Neural crest cell (in vitro differentiated cells): ENCODE measurements at regions not wholly inside any gene's neighbourhood (a gene's known extent, or its start where the extent isn't known, plus 50 kb on each side); places are given as distances from the start of the nearest gene placed in this dataset.

Source experiments
- DNase-seq: peaks from one replicate; pipeline ENCODE4 v3.0.0; 2021; ENCODE audit warnings: low read depth, mixed read lengths, low spot score
- H3K27ac Mint-ChIP-seq: one replicate; pipeline ENCODE4 v1.8.0; 2021; ENCODE audit warnings: mild to moderate bottlenecking, mixed read lengths; ENCODE audit not compliant: unreplicated experiment
- H3K27me3 Mint-ChIP-seq: 2 replicates; pipeline ENCODE4 v1.8.0; 2021; ENCODE audit warnings: low read depth, mild to moderate bottlenecking, mixed read lengths
- H3K36me3 Mint-ChIP-seq: 2 replicates; pipeline ENCODE4 v1.8.0; 2021; ENCODE audit warnings: low read depth, mild to moderate bottlenecking, mixed read lengths
- H3K4me1 Mint-ChIP-seq: 2 replicates; pipeline ENCODE4 v1.8.0; 2021; ENCODE audit warnings: mixed read lengths
- H3K4me3 Mint-ChIP-seq: one replicate; pipeline ENCODE4 v1.8.0; 2021; ENCODE audit warnings: mild to moderate bottlenecking, mixed read lengths
- H3K9me3 Mint-ChIP-seq: 2 replicates; pipeline ENCODE4 v1.8.0; 2021; ENCODE audit warnings: mixed read lengths
- TF ChIP-seq, protein P1 (sequence below): fragments of 200-600 bp; sonication (generic); conservative IDR thresholded peaks from 2 replicates; pipeline ENCODE4 v1.5.0; 2021; ENCODE audit warnings: antibody characterized with exemption, mild to moderate bottlenecking

GRCh38 chr1:189607477-189608096 is 870.1 kb downstream of the BRINP3 start:
- Mint-ChIP-seq H3K27ac (no peak overlapping the region), H3K27me3 (no peaks in the 10 kb centered on the region), H3K9me3 (no peaks in the 10 kb centered on the region), H3K4me3 (no peak overlapping the region), H3K36me3 (no peaks in the 10 kb centered on the region), H3K4me1 (no peaks in the 10 kb centered on the region)
- DNase-seq, result no peak
- TF ChIP-seq, protein P1, sequence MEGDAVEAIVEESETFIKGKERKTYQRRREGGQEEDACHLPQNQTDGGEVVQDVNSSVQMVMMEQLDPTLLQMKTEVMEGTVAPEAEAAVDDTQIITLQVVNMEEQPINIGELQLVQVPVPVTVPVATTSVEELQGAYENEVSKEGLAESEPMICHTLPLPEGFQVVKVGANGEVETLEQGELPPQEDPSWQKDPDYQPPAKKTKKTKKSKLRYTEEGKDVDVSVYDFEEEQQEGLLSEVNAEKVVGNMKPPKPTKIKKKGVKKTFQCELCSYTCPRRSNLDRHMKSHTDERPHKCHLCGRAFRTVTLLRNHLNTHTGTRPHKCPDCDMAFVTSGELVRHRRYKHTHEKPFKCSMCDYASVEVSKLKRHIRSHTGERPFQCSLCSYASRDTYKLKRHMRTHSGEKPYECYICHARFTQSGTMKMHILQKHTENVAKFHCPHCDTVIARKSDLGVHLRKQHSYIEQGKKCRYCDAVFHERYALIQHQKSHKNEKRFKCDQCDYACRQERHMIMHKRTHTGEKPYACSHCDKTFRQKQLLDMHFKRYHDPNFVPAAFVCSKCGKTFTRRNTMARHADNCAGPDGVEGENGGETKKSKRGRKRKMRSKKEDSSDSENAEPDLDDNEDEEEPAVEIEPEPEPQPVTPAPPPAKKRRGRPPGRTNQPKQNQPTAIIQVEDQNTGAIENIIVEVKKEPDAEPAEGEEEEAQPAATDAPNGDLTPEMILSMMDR, result no peak

DNA sequence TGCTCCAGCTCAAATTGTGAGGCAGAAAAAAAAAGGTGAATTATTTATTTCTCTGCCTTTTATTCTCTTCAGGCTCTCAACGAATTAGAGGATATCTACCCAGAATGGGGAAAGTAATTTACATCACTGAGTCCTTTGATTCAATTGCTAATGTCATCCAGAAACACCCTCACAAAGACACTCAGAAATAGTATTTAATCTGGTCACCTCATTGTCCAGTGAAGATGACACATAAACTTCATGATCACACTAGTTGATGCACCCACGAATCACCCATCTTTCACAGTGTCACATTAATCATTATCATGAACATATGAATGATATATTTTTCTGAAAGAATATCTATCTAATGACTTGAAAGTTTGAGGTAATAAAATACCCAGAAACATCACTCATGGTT is 868.5 kb downstream of the BRINP3 start:
- TF ChIP-seq, protein P1, result no peak
- Mint-ChIP-seq H3K27me3 (no peaks in the 10 kb centered on the region), H3K4me1 (no peaks in the 10 kb centered on the region), H3K27ac (no peak overlapping the region), H3K4me3 (no peak overlapping the region), H3K9me3 (no peaks in the 10 kb centered on the region), H3K36me3 (no peaks in the 10 kb centered on the region)
- no peak for DNase-seq

- Mint-ChIP-seq H3K36me3 (no peaks in the 10 kb centered on the region), H3K27me3 (no peaks in the 10 kb centered on the region), H3K9me3 (peaks cover 4% of the 10 kb centered on the region), H3K4me3 (no peak overlapping the region), H3K4me1 (no peaks in the 10 kb centered on the region), H3K27ac (no peak overlapping the region)
- TF ChIP-seq, protein P1, result no peak
- no peak for DNase-seq
Measured at GRCh38 chr1:189616893-189617292, 860.8 kb downstream of the BRINP3 start.

DNA sequence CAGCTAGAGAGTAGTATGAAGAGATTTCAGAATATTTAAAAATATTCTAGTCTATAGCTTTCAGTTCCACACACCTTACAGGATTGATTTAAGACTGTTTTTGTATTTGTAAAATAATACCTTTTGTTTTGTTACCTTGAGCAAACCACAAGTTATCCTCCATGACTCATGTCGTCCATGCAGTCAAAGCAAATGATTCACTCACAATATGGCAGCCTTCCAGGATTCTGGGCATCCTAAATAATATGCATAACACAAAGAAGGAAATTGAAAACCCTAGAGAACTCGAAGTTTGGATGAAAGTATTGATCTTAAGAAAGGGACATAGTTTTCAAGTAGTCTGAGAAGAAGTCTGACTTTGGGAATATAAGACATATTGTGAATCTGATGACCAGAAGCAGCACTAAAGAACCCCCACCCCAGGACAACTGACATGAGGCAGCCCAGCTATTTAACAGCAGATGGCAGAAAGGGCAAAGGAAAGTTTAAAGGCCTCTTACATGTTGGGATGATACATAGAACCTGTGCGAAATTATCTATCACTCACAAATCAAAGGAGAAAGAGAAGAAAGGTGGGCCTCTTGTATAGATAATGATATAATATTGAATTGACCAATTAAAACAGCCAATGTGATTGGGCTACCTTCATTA is 857.9 kb downstream of the BRINP3 start:
- no peak for DNase-seq
- Mint-ChIP-seq H3K4me3 (no peak overlapping the region), H3K27me3 (no peaks in the 10 kb centered on the region), H3K27ac (no peak overlapping the region), H3K9me3 (peaks cover 4% of the 10 kb centered on the region), H3K4me1 (no peaks in the 10 kb centered on the region), H3K36me3 (no peaks in the 10 kb centered on the region)
- TF ChIP-seq, protein P1, result no peak

- TF ChIP-seq, protein P1, result no peak
- Mint-ChIP-seq H3K4me1 (no peaks in the 10 kb centered on the region), H3K4me3 (no peak overlapping the region), H3K27ac (no peak overlapping the region), H3K9me3 (peaks cover 4% of the 10 kb centered on the region), H3K27me3 (no peaks in the 10 kb centered on the region), H3K36me3 (no peaks in the 10 kb centered on the region)
- DNase-seq, result no peak
Measured at GRCh38 chr1:189620471-189620870, 857.2 kb downstream of the BRINP3 start.
